Natural killer cell (primary cell): ENCODE measurements at regions not wholly inside any gene's neighbourhood (a gene's known extent, or its start where the extent isn't known, plus 50 kb on each side); places are given as distances from the start of the nearest gene placed in this dataset.
"Not testable (repeated sequence)": the region's sequence is repeated elsewhere in the genome, so short reads cannot be mapped to it uniquely, and the experiment has no call there.

Source experiments
- ATAC-seq, 3 donors: fragments of 150-1000 bp in 2 of 3; fragments of 200-7000 bp in 1 of 3; cut with Tn5 transposase; 1 replicate in 1 of 3; 2 replicates in 2 of 3; pipeline ENCODE4 v1.10.0; 2021; ENCODE audit warnings: mild to moderate bottlenecking in 2 of 3, moderate library complexity in 2 of 3
- DNase-seq, 2 donors: peaks; one replicate each; pipeline versions ENCODE4 v3.0.0 to v3.0.0-alpha.2; 2013 to 2021; ENCODE audit warnings: mixed read lengths in 1 of 2
- H3K27ac ChIP-seq: one replicate; pipeline ENCODE4 v1.5.1; 2013; ENCODE audit warnings: mild to moderate bottlenecking, low read length
- H3K27me3 ChIP-seq: one replicate; pipeline ENCODE4 v1.6.1; 2013; ENCODE audit warnings: low read length; ENCODE audit not compliant: control insufficient read depth, insufficient read depth
- H3K36me3 ChIP-seq: one replicate; pipeline ENCODE4 v1.6.1; 2013; ENCODE audit warnings: low read length; ENCODE audit not compliant: control insufficient read depth, insufficient read depth
- H3K4me1 ChIP-seq: one replicate; pipeline ENCODE4 v1.6.1; 2013; ENCODE audit warnings: low read length; ENCODE audit not compliant: control insufficient read depth, insufficient read depth
- H3K4me3 ChIP-seq: one replicate; pipeline ENCODE4 v1.5.1; 2013; ENCODE audit warnings: low read length
- H3K9me3 ChIP-seq: one replicate; pipeline ENCODE4 v1.6.1; 2013; ENCODE audit warnings: low read length; ENCODE audit not compliant: control insufficient read depth, insufficient read depth
- H3K27ac Mint-ChIP-seq, 2 donors: one replicate each; pipeline ENCODE4 v1.8.0; 2022; ENCODE audit warnings: mild to moderate bottlenecking in 2 of 2, mixed read lengths in 2 of 2, moderate library complexity in 1 of 2
- H3K27me3 Mint-ChIP-seq, 2 donors: one replicate each; pipeline ENCODE4 v1.8.0; 2022; ENCODE audit warnings: low read depth in 2 of 2, mixed read lengths in 2 of 2
- H3K36me3 Mint-ChIP-seq: one replicate; pipeline ENCODE4 v1.8.0; 2022; ENCODE audit warnings: mixed read lengths
- H3K4me1 Mint-ChIP-seq, 2 donors: one replicate each; pipeline ENCODE4 v1.8.0; 2022; ENCODE audit warnings: mixed read lengths in 2 of 2
- H3K4me3 Mint-ChIP-seq: one replicate; pipeline ENCODE4 v1.8.0; 2022; ENCODE audit warnings: mild to moderate bottlenecking, moderate library complexity, mixed read lengths
- H3K9me3 Mint-ChIP-seq, 2 donors: one replicate each; pipeline ENCODE4 v1.8.0; 2022; ENCODE audit warnings: mixed read lengths in 2 of 2
- WGBS: methylation state at CpG from one replicate; pipeline ENCODE4 v1.1.7; 2013; ENCODE audit warnings: missing lambda C conversion rate; ENCODE audit not compliant: insufficient coverage; 5-methylcytosine and 5-hydroxymethylcytosine counted together
- intact Hi-C: fragments of 100-400 bp; cut with micrococcal nuclease; formaldehyde crosslinking; loops from one replicate; pipeline ENCODE4 v1.14.2; 2022
- TF ChIP-seq, protein P1 (sequence below): fragments of 200-600 bp; IDR thresholded peaks from one replicate; pipeline ENCODE4 v1.8.0; 2022; ENCODE audit warnings: antibody characterized with exemption

DNA sequence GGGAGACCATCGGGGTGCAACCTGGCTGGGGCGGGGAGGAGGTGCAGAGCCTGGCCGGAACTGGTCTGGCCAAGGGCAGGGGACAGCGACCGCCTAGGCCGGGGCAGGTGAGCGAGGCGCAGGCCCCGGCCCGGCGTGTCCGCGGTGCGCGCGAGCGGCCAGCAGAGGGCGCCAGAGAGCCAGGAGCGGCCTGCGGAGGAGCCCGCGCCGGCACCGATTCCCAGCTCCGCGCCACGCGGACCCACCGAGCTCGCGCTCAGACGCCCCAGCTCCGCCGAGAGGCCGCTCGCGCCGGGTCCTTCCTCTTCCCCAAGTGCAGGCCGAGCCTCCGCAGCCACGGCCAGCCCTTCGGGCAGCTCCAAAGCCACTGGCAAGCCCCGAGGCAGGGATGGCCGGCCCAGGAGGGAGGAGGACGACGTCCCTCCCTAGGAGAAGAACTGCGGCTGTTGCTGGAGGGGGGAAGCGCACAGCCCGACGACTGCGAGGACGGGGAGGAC is 128.9 kb upstream of the HMX1 start:
- H3K27me3 ChIP-seq, H3K4me3 ChIP-seq, intact Hi-C loops, H3K4me1 ChIP-seq, H3K9me3 Mint-ChIP-seq, H3K4me1 Mint-ChIP-seq, H3K9me3 ChIP-seq, H3K36me3 ChIP-seq, H3K27ac ChIP-seq, H3K4me3 Mint-ChIP-seq, H3K36me3 Mint-ChIP-seq, H3K27ac Mint-ChIP-seq: not testable (repeated sequence)
- TF ChIP-seq, protein P1, sequence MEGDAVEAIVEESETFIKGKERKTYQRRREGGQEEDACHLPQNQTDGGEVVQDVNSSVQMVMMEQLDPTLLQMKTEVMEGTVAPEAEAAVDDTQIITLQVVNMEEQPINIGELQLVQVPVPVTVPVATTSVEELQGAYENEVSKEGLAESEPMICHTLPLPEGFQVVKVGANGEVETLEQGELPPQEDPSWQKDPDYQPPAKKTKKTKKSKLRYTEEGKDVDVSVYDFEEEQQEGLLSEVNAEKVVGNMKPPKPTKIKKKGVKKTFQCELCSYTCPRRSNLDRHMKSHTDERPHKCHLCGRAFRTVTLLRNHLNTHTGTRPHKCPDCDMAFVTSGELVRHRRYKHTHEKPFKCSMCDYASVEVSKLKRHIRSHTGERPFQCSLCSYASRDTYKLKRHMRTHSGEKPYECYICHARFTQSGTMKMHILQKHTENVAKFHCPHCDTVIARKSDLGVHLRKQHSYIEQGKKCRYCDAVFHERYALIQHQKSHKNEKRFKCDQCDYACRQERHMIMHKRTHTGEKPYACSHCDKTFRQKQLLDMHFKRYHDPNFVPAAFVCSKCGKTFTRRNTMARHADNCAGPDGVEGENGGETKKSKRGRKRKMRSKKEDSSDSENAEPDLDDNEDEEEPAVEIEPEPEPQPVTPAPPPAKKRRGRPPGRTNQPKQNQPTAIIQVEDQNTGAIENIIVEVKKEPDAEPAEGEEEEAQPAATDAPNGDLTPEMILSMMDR, result peak; percentile 39
- DNase-seq (peak; percentile 30 to 60), ATAC-seq (peak in 1 of 3 donors; percentile 69)
- WGBS, result 3% methylated on average over 52 of the region's 52 CpGs
- peaks cover 0 to 13% of the 10 kb centered on the region in 2 donors for H3K27me3 Mint-ChIP-seq

DNA sequence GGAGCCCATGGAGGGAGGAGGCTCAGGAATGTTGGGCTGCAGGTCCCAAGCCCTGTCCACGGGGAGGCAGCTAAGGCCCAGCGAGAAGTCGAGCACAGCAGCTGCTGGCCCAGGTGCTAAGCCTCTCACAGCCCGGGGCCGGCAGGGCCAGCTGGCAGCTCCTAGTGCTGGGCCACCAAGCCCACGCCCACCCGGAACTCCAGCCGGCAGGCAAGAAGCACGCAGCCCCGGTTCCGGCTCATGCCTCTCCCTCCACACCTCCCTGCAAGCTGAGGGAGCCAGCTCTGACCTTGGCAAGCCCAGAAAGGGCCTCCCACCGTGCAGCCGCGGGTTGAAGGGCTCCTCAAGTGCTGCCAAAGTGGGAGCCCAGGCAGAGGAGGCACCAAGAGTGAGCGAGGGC is 121.3 kb upstream of the HMX1 start:
- H3K4me3 ChIP-seq, H3K9me3 ChIP-seq, H3K27me3 ChIP-seq, intact Hi-C loops, H3K4me3 Mint-ChIP-seq, H3K9me3 Mint-ChIP-seq, DNase-seq, H3K27ac ChIP-seq, H3K4me1 Mint-ChIP-seq, H3K27me3 Mint-ChIP-seq, H3K36me3 ChIP-seq, H3K27ac Mint-ChIP-seq, H3K36me3 Mint-ChIP-seq, ATAC-seq, H3K4me1 ChIP-seq: not testable (repeated sequence)
- 84% methylated on average over 15 of the region's 15 CpGs for WGBS

DNA sequence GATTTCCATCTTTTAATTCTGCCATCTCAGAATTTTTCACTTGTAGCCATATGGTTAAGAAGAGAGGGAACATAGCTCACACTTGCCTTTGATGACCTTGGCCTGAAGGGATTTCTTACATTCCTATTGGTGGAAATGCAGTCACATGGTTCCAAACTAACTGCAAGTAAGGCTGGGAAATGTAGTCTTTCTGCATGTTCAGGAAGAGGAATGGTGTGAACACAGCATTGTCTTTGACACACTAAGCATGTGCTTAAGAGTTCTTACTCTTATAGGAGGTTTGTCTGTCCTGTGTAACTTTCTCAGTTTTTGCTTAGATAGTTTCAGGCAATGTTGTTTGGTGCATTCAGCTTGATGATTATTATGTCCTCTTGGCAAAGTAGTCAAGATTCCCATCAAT is 119.8 kb upstream of the HMX1 start:
- H3K36me3 ChIP-seq, H3K27ac ChIP-seq, H3K4me3 Mint-ChIP-seq, H3K27me3 ChIP-seq, H3K4me1 Mint-ChIP-seq, H3K4me1 ChIP-seq, H3K4me3 ChIP-seq, H3K9me3 Mint-ChIP-seq, DNase-seq, H3K36me3 Mint-ChIP-seq, H3K27me3 Mint-ChIP-seq, H3K27ac Mint-ChIP-seq, H3K9me3 ChIP-seq, intact Hi-C loops, ATAC-seq: not testable (repeated sequence)

DNA sequence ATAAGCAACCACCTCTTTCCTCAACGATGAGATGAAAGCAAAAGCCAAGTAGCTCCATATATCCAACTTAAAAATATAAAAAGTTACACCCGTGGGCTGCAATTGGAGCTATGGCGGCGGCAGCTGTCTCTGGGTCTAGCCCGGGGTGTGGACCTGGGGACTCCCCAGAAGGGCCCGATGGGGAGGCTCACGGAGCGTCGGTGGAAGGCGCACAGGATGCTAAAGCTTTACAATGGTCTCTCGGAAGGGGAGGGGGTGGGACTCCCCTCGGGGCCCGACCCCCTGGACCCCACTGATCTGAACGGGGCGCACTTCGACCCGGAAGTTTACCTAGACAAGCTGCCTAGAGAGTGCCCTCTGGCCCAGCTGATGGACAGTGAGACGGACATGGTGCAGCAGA is 118.7 kb upstream of the HMX1 start:
- WGBS, result 90% methylated on average over 10 of the region's 18 CpGs

DNA sequence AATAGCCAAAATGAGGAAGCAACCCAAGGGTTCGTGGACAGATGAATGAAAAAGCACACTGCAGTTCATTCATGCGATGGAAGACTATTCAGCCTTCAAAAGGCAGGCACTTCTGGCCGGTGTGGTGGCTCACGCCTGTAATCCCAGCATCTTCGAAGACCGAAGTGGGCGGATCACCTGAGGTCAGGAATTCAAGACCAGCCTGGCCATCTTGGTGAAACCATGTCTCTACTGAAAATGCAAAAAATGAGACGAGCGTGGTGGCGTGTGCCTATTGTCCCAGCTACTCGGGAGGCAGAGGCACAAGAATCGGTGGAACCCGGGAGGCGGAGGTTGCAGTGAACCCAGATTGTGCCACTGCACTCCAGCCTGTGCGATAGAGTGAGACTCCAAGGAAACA is 114.1 kb upstream of the HMX1 start:
- intact Hi-C loops, H3K27ac ChIP-seq, H3K4me3 Mint-ChIP-seq, H3K9me3 ChIP-seq, H3K27ac Mint-ChIP-seq, H3K4me1 ChIP-seq, H3K27me3 Mint-ChIP-seq, H3K36me3 ChIP-seq, H3K27me3 ChIP-seq, H3K9me3 Mint-ChIP-seq, H3K36me3 Mint-ChIP-seq, ATAC-seq, DNase-seq, H3K4me3 ChIP-seq, H3K4me1 Mint-ChIP-seq: not testable (repeated sequence)
- 91% methylated on average over 15 of the region's 15 CpGs for WGBS

More for the DNA sequence above, 118.7 kb upstream of the HMX1 start:
- H3K9me3 Mint-ChIP-seq, H3K27ac ChIP-seq, H3K4me1 ChIP-seq, ATAC-seq, H3K9me3 ChIP-seq, H3K27me3 ChIP-seq, H3K27me3 Mint-ChIP-seq, H3K36me3 Mint-ChIP-seq, H3K36me3 ChIP-seq, H3K4me3 Mint-ChIP-seq, H3K4me1 Mint-ChIP-seq, H3K4me3 ChIP-seq, DNase-seq, H3K27ac Mint-ChIP-seq, intact Hi-C loops: not testable (repeated sequence)

DNA sequence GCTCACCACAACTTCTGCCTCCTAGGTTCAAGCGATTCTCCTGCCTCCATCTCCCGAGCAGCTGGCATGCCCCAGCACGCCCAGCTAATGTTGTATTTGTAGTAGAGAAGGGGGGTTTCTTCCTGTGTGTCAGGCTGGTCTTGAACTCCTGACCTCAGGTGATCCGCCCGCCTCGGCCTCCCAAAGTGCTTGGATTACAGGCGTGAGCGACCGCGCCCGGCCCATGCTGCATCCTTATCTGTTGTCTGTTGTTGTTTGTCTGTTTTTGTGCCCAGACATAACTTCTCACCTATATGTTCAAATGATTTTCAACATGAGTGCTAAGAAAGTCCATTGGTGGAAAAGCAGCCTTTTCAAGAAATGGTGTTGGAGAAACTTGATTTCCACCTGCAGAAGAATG is 113.0 kb upstream of the HMX1 start:
- H3K27ac Mint-ChIP-seq, H3K9me3 ChIP-seq, H3K36me3 Mint-ChIP-seq, intact Hi-C loops, H3K4me1 ChIP-seq, H3K36me3 ChIP-seq, H3K27me3 Mint-ChIP-seq, ATAC-seq, DNase-seq, H3K4me1 Mint-ChIP-seq, H3K27me3 ChIP-seq, H3K27ac ChIP-seq, H3K4me3 Mint-ChIP-seq, H3K9me3 Mint-ChIP-seq, H3K4me3 ChIP-seq: not testable (repeated sequence)
- WGBS, result 89% methylated on average over 7 of the region's 11 CpGs

DNA sequence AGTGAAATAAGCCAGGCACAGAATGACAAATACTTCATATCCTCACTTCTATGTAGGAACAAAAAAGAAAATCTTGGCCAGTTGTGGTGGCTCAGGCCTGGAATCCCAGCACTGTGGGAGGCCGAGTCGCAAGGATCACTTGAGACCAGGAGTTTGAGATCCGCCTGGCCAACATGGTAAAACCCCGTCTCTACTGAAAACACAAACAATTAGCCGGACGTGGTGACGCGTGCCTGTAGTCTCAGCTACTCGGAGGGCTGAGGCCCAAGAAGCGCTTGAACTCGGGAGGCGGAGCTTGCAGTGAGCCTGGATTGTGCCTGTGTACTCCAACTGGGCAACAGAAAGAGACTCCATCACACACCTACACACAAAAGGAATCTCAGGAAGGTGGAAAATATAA is 112.3 kb upstream of the HMX1 start:
- H3K27ac ChIP-seq, H3K4me3 ChIP-seq, H3K4me1 Mint-ChIP-seq, ATAC-seq, DNase-seq, H3K27me3 Mint-ChIP-seq, intact Hi-C loops, H3K27ac Mint-ChIP-seq, H3K36me3 ChIP-seq, H3K36me3 Mint-ChIP-seq, H3K9me3 Mint-ChIP-seq, H3K27me3 ChIP-seq, H3K4me3 Mint-ChIP-seq, H3K9me3 ChIP-seq, H3K4me1 ChIP-seq: not testable (repeated sequence)
- 95% methylated on average over 12 of the region's 12 CpGs for WGBS
